ENCODE measurements at regions not wholly inside any gene's neighbourhood (a gene's known extent, or its start where the extent isn't known, plus 50 kb on each side); places are given as distances from the start of the nearest gene placed in this dataset.
"Not testable (repeated sequence)": the region's sequence is repeated elsewhere in the genome, so short reads cannot be mapped to it uniquely, and the experiment has no call there.

DNA sequence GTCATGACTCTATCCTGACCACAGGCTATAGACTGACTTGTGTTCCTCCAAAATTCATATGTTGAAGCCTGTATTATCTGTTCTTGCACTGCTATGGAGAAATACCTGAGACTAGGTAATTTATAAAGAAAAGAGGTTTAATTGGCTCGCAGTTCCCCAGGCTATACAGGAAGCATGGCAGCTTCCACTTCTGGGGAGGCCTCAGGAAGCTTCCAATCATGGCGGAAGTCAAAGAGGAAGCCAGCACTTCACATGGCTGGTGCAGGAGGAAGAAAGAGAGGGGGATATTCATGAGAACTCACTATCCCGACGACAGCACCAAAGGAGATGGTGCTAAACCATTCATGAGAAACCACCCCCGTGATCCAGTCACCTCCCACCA lies 84.3 kb upstream of the KDM7A start:
- H3K27me3 ChIP-seq (ENCODE audit: control insufficient read depth, insufficient read depth, low read length) = peaks cover 11% of the 10 kb centered on the region

DNA sequence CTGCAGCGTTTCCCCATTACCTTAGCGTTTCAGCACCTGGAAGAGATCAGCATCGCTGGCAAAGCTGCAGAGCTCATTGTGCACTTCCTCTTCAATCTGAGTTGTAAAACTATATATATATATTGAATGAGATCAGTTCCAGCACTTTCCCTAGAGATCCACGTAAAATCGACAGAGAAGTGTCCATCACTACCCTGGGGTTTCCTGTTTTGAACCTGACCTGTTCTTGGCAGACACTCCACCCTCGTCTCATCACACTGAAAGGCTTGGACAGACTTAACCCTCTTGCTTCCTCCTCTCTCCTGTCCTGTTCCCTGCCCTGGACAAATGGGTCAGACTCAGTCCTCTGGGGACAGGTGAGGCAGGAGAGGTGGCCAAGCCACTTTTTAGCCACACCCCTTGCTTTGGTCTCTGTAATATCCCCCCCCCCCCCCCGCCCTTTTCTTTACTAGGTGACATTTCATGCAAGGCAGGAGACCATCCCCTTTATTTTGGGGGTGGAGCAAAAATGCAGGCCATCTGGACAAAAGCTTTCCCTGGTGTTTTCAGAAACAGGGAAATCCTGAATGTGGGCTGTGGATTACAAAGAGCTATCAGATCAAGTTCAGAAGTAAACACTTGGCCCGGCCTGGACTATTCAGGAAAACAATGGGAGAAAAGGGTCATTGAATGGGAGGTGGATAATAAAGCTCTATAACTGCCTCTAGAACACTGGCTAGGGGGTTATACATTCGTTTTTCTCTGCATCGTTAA lies 83.7 kb upstream of the KDM7A start:
- Histone ChIP-seq H3K4me3 (ENCODE audit: low read depth, low read length) (no peak overlapping the region), H3K36me3 (ENCODE audit: control insufficient read depth, insufficient read depth, low read length) (no peaks in the 10 kb centered on the region), H3K27me3 (ENCODE audit: control insufficient read depth, insufficient read depth, low read length) (peaks cover 11% of the 10 kb centered on the region)
- no peak for DNase-seq (ENCODE audit: low read depth)
- TF ChIP-seq, protein P1, sequence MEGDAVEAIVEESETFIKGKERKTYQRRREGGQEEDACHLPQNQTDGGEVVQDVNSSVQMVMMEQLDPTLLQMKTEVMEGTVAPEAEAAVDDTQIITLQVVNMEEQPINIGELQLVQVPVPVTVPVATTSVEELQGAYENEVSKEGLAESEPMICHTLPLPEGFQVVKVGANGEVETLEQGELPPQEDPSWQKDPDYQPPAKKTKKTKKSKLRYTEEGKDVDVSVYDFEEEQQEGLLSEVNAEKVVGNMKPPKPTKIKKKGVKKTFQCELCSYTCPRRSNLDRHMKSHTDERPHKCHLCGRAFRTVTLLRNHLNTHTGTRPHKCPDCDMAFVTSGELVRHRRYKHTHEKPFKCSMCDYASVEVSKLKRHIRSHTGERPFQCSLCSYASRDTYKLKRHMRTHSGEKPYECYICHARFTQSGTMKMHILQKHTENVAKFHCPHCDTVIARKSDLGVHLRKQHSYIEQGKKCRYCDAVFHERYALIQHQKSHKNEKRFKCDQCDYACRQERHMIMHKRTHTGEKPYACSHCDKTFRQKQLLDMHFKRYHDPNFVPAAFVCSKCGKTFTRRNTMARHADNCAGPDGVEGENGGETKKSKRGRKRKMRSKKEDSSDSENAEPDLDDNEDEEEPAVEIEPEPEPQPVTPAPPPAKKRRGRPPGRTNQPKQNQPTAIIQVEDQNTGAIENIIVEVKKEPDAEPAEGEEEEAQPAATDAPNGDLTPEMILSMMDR (IDR thresholded peaks at IDR 0.05; ENCODE audit: insufficient read depth, low read length, poor library complexity, severe bottlenecking) = no peak

More for the DNA sequence above, 84.3 kb upstream of the KDM7A start:
- Histone ChIP-seq H3K4me3 (ENCODE audit: low read depth, low read length) (no peak overlapping the region), H3K36me3 (ENCODE audit: control insufficient read depth, insufficient read depth, low read length) (no peaks in the 10 kb centered on the region)
- no peak for DNase-seq (ENCODE audit: low read depth)
- TF ChIP-seq, protein P1 (IDR thresholded peaks at IDR 0.05; ENCODE audit: insufficient read depth, low read length, poor library complexity, severe bottlenecking) = no peak

DNA sequence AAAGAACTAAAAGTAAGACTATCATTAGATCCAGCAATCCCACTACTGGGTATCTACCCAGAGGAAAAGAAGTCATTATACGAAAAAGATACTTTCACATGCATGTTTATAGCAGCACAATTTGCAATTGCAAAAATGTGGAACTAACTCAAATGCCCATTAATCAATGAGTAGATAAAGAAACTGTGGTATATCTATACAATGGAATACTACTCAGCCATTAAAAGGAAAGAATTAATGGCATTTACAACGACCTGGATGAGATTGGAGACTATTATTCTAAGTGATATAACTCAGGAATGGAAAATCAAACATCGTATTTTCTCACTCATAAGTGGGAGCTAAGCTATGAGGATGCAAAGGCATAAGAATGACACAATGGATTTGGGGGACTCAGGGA lies 80.5 kb upstream of the KDM7A start:
- H3K27me3 ChIP-seq (ENCODE audit: control insufficient read depth, insufficient read depth, low read length); DNase-seq (ENCODE audit: low read depth); H3K36me3 ChIP-seq (ENCODE audit: control insufficient read depth, insufficient read depth, low read length); H3K4me3 ChIP-seq (ENCODE audit: low read depth, low read length): not testable (repeated sequence)

DNA sequence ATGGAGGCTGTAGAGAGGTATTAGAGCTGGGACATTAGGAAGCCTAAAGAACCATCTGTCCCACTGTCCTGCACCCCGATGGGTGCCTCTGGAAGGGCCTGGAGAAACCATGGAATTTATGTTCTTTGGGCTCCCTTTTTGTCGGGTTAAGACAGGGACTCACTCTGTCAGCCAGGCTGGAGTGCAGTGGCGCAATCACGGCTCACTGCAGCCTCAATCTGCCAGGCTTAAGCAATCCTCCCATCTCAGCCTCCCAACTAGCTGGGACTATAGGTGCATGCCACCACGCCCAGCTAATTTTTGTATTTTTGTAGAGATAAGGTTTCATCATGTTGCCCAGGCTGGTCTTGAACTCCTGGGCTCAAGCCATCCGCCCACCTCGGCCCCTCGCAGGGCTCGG lies 78.2 kb upstream of the KDM7A start:
- not testable (repeated sequence) for H3K36me3 ChIP-seq (ENCODE audit: control insufficient read depth, insufficient read depth, low read length); H3K27me3 ChIP-seq (ENCODE audit: control insufficient read depth, insufficient read depth, low read length); DNase-seq (ENCODE audit: low read depth); H3K4me3 ChIP-seq (ENCODE audit: low read depth, low read length)

DNA sequence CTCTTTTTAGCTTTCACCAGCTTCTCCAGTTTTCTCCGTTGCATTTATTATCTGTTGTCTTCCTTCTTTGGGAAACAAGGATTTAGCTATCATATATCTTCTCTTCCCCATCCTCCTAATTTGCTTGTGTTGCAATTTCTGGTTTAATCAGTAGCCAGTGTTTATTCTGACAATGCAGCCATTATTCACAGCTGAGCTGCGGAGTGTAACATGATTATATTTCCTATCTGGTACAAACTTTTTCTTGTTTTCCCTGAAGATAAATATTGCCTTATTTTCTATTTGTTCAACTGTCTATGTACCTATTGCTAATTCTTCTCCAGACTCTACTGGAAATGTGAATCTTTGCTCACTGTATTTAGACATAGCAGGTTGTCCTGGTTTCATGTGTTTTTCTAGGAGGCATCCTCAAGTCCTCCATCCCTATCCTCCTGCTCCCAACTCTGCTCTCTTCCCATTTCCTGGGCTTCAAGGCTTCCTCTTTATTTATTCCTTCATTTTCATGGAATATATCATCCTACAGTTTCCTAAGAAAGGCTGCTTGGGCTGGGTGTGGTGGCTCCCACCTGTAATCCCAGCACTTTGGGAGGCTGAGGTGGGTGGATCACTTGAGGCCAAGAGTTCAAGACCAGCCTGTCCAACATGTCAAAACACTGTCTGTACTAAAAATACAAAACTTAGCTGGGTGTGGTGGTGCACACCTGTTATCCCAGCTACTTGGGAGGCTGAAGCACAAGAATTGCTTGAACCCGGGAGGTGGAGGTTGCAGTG lies 72.4 kb upstream of the KDM7A start:
- no peaks in the 10 kb centered on the region for H3K36me3 ChIP-seq (ENCODE audit: control insufficient read depth, insufficient read depth, low read length)
- H3K27me3 ChIP-seq (ENCODE audit: control insufficient read depth, insufficient read depth, low read length) = no peaks in the 10 kb centered on the region
- peak; percentile 18 for DNase-seq (ENCODE audit: low read depth)
- TF ChIP-seq, protein P1 (IDR thresholded peaks at IDR 0.05; ENCODE audit: insufficient read depth, low read length, poor library complexity, severe bottlenecking) = no peak
- H3K4me3 ChIP-seq (ENCODE audit: low read depth, low read length) = no peak overlapping the region

DNA sequence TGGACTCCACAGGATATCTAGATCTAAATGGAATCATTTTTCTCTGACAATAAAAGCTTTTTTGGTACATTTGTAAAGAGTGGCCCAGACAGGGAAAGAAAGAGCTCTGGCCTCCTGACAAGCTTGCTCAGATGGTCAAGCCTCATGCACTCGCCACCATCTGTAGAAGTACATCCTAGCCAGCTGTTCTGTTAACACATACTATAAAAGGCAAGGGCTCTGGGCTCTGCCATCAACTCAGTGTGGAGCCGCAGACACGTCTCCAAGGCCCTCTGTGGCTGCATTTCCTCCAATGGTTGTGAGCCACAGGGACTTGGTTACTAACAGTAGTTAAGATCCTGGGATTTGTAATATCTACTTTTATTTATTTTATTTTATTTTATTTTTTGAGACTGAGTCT lies 70.8 kb upstream of the KDM7A start:
- Histone ChIP-seq H3K27me3 (ENCODE audit: control insufficient read depth, insufficient read depth, low read length) (no peaks in the 10 kb centered on the region), H3K36me3 (ENCODE audit: control insufficient read depth, insufficient read depth, low read length) (no peaks in the 10 kb centered on the region), H3K4me3 (ENCODE audit: low read depth, low read length) (no peak overlapping the region)
- no peak for DNase-seq (ENCODE audit: low read depth)
- TF ChIP-seq, protein P1 (IDR thresholded peaks at IDR 0.05; ENCODE audit: insufficient read depth, low read length, poor library complexity, severe bottlenecking) = no peak

Data from kidney epithelial cell (primary cell).